ENCODE measurements at regions not wholly inside any gene's neighbourhood (a gene's known extent, or its start where the extent isn't known, plus 50 kb on each side); places are given as distances from the start of the nearest gene placed in this dataset.

DNA sequence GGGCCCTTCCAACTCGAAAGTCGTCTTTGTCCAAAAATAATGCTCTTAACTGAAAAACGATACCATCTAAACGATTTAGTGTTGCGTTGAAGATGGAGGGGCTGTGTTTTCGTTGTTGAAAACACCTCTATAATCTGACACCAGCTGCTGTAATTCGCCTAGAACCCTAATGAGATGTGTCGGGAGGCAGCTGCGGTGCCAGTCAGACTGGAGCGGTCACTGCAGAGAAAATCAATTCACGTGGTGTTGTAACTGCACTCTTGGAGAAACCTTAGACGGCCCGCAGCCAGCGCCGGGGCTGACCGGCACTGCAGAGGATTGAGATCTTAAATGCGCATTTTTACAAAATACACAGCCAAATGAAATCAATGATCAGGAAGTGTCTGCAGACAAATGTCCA, 339.1 kb downstream of the ZNF536 start:
- Mint-ChIP-seq H3K4me3 (ENCODE audit: unreplicated experiment) (no peak overlapping the region), H3K27me3 (ENCODE audit: insufficient read depth, unreplicated experiment) (no peaks in the 10 kb centered on the region), H3K36me3 (ENCODE audit: insufficient read depth, unreplicated experiment) (no peaks in the 10 kb centered on the region), H3K9me3 (ENCODE audit: unreplicated experiment) (peaks cover 21% of the 10 kb centered on the region), H3K4me1 (ENCODE audit: insufficient read depth, unreplicated experiment) (no peaks in the 10 kb centered on the region), H3K27ac (ENCODE audit: low read depth, unreplicated experiment) (no peak overlapping the region)
- no peak for DNase-seq (ENCODE audit: unreplicated experiment)
- no TSS peak for BruUV-seq (replicated peaks)
- TF ChIP-seq, protein P1, sequence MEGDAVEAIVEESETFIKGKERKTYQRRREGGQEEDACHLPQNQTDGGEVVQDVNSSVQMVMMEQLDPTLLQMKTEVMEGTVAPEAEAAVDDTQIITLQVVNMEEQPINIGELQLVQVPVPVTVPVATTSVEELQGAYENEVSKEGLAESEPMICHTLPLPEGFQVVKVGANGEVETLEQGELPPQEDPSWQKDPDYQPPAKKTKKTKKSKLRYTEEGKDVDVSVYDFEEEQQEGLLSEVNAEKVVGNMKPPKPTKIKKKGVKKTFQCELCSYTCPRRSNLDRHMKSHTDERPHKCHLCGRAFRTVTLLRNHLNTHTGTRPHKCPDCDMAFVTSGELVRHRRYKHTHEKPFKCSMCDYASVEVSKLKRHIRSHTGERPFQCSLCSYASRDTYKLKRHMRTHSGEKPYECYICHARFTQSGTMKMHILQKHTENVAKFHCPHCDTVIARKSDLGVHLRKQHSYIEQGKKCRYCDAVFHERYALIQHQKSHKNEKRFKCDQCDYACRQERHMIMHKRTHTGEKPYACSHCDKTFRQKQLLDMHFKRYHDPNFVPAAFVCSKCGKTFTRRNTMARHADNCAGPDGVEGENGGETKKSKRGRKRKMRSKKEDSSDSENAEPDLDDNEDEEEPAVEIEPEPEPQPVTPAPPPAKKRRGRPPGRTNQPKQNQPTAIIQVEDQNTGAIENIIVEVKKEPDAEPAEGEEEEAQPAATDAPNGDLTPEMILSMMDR (IDR thresholded peaks at IDR 0.05; ENCODE audit: unreplicated experiment), result no peak
- ChIA-PET POLR2A (no interaction called here), CTCF (interaction anchor here (0.6 kb wide), 1 partner anchor 635 kb away, joined by 3 read pairs; no protein-coding TSS in a partner anchor)
- intact Hi-C loops (cut with micrococcal nuclease), result no loop called here

DNA sequence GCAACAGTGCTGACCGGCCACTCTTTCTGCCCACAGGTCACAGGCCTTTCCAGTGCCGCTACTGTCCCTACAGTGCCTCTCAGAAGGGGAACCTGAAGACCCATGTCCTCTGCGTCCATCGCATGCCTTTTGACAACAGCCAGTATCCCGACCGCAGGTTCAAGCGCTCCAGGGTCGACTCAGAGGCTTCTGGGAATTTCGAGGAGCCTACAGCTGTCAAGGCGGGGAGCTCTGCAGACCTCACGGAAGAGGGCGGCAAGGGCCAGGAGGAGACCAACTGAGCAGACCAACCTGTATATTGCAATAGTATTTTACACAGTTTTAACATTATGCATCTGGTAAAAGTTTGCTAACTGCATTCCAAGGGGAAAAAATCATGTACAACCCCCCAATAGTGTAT, 338.5 kb downstream of the ZNF536 start:
- intact Hi-C loops (cut with micrococcal nuclease), result no loop called here
- POLR2A ChIA-PET, result no interaction called here
- Mint-ChIP-seq H3K9me3 (ENCODE audit: unreplicated experiment) (peaks cover 21% of the 10 kb centered on the region), H3K4me1 (ENCODE audit: insufficient read depth, unreplicated experiment) (no peaks in the 10 kb centered on the region), H3K36me3 (ENCODE audit: insufficient read depth, unreplicated experiment) (no peaks in the 10 kb centered on the region), H3K4me3 (ENCODE audit: unreplicated experiment) (no peak overlapping the region), H3K27ac (ENCODE audit: low read depth, unreplicated experiment) (no peak overlapping the region), H3K27me3 (ENCODE audit: insufficient read depth, unreplicated experiment) (no peaks in the 10 kb centered on the region)
- CTCF ChIA-PET, result no interaction called here
- no peak for DNase-seq (ENCODE audit: unreplicated experiment)
- TF ChIP-seq, protein P1 (IDR thresholded peaks at IDR 0.05; ENCODE audit: unreplicated experiment), result no peak
- no TSS peak for BruUV-seq (replicated peaks)

DNA sequence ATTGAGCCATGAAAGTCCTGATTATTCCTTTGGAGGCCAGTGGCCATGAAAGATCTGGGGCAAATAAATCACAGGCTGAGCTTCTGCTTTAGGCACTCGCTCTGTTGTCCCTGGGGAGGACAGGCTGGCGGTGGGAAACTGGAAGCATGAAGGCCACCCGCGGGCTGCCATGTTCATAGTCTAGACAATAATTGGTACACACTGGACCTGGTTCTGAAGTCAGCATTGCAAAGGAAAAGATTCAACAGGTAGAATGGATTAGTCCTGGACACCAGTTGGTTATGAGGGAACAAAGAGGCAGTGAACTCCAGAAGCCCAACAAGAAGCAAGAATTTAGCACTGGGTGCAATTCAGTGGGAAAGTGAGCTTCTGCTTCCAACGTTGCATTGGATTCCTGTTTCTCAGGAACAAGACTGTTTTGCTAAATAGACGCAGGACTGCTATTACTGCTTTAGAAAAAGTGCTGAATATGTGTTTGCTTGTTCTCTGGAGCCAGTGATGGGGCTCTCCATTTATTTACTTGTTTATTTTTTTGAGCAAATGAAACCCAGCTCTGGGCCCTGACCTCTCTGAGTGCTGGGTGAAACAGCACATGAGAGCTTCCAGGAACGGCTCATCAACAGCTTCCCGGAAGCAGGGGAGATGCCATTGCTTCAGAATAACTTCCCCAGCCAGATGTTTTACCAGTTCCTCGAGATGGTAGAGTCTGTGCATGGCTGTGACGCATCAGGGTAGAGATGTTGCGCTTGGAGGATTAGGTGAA, 336.4 kb downstream of the ZNF536 start:
- Mint-ChIP-seq H3K9me3 (ENCODE audit: unreplicated experiment) (peaks cover 13% of the 10 kb centered on the region), H3K4me3 (ENCODE audit: unreplicated experiment) (no peak overlapping the region), H3K27me3 (ENCODE audit: insufficient read depth, unreplicated experiment) (no peaks in the 10 kb centered on the region), H3K36me3 (ENCODE audit: insufficient read depth, unreplicated experiment) (no peaks in the 10 kb centered on the region), H3K27ac (ENCODE audit: low read depth, unreplicated experiment) (no peak overlapping the region), H3K4me1 (ENCODE audit: insufficient read depth, unreplicated experiment) (no peaks in the 10 kb centered on the region)
- ChIA-PET CTCF (interaction anchor here (0.5 to 1.2 kb wide), 4 partner anchors 12 to 451 kb away, joined by 3 to 4 read pairs (median 3); no protein-coding TSS in a partner anchor), POLR2A (interaction anchor here (0.7 kb wide), 1 partner anchor 424 kb away, joined by 3 read pairs; no protein-coding TSS in a partner anchor)
- DNase-seq (ENCODE audit: unreplicated experiment), result no peak
- intact Hi-C loops (cut with micrococcal nuclease), result no loop called here
- BruUV-seq (replicated peaks), result no TSS peak
- TF ChIP-seq, protein P1 (IDR thresholded peaks at IDR 0.05; ENCODE audit: unreplicated experiment), result no peak

DNA sequence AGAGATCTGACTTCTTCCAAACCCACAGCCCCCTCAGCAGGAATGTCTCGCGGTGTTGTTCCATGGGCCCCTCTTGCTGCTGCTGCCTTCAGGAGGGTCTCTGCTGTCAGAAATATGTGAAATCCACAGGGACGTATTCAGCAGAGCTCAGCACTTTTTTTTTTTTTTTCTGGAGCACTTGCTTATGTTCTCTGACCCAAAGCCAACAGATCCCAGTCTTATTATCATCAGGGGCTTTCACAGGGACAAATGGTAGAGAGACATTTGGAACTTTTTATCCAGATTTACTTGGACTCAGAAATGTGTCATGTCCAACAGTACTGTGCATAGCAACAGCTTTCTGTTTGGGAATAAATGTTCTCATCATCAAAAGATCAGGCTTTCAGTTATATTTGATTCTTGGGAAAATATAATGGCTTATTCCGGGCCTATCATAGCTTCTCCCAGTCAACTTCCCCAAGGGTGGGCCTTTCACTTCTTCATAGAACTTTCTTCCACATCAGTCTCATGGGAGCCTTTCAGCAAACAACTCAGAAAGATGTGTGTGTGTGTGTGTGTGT, 332.7 kb downstream of the ZNF536 start:
- intact Hi-C loops (cut with micrococcal nuclease), result no loop called here
- TF ChIP-seq, protein P1 (IDR thresholded peaks at IDR 0.05; ENCODE audit: unreplicated experiment), result no peak
- ChIA-PET POLR2A (no interaction called here), CTCF (interaction anchor here (0.6 kb wide), 1 partner anchor 1858 kb away, joined by 3 read pairs; no protein-coding TSS in a partner anchor)
- H3K36me3 Mint-ChIP-seq (ENCODE audit: insufficient read depth, unreplicated experiment), result no peaks in the 10 kb centered on the region
- H3K27ac Mint-ChIP-seq (ENCODE audit: low read depth, unreplicated experiment), result no peak overlapping the region
- DNase-seq (ENCODE audit: unreplicated experiment), result no peak
- H3K9me3 Mint-ChIP-seq (ENCODE audit: unreplicated experiment), result peaks cover 28% of the 10 kb centered on the region
- H3K4me3 Mint-ChIP-seq (ENCODE audit: unreplicated experiment), result no peak overlapping the region
- no peaks in the 10 kb centered on the region for H3K4me1 Mint-ChIP-seq (ENCODE audit: insufficient read depth, unreplicated experiment)
- no peaks in the 10 kb centered on the region for H3K27me3 Mint-ChIP-seq (ENCODE audit: insufficient read depth, unreplicated experiment)
- BruUV-seq (replicated peaks), result no TSS peak
